Uterus (tissue), 3 donors: ENCODE measurements at regions not wholly inside any gene's neighbourhood (a gene's known extent, or its start where the extent isn't known, plus 50 kb on each side); places are given as distances from the start of the nearest gene placed in this dataset.
A peak's percentile ranks its signal among the peaks of the same experiment; 100 is the strongest.

Source experiments
- DNase-seq, 2 donors: peaks; one replicate each; pipeline ENCODE4 v3.0.0-alpha.2; 2019 to 2020
- H3K27ac ChIP-seq, 2 donors: fragments of 200-600 bp; sonication (generic); 1 replicate in 1 of 2; 2 replicates in 1 of 2; pipeline ENCODE4 v1.5.1; 2016 to 2018
- H3K27me3 ChIP-seq, 2 donors: fragments of 200-600 bp; sonication (generic); one replicate each; pipeline ENCODE4 v1.5.1; 2018 to 2019; ENCODE audit warnings: control low read depth in 1 of 2
- H3K36me3 ChIP-seq, 2 donors: fragments of 200-600 bp; sonication (generic); one replicate each; pipeline ENCODE4 v1.5.1; 2019; ENCODE audit warnings: control low read depth in 1 of 2
- H3K4me1 ChIP-seq, 2 donors: fragments of 200-600 bp; sonication (generic); one replicate each; pipeline ENCODE4 v1.5.1; 2018 to 2019; ENCODE audit warnings: control low read depth in 1 of 2
- H3K4me3 ChIP-seq, 2 donors: fragments of 200-600 bp; sonication (generic); 1 replicate in 1 of 2; 2 replicates in 1 of 2; pipeline ENCODE4 v1.5.1; 2018 to 2019; ENCODE audit warnings: mild to moderate bottlenecking in 1 of 2
- H3K9me3 ChIP-seq, 2 donors: fragments of 200-600 bp; sonication (generic); one replicate each; pipeline ENCODE4 v1.5.1; 2019; ENCODE audit warnings: control low read depth in 1 of 2
- CTCF ChIP-seq, 4 experiments: fragments of 200-600 bp in 2 of 4; fragments of 450-650 bp in 2 of 4; sonication (generic) in 2 of 4; IDR thresholded peaks; one replicate each; pipeline ENCODE4 v1.5.1; 2016 to 2019; ENCODE audit warnings: antibody characterized with exemption in 4 of 4, mild to moderate bottlenecking in 2 of 4, moderate library complexity in 1 of 4
- POLR2A ChIP-seq, 2 donors: fragments of 450-650 bp; IDR thresholded peaks; one replicate each; pipeline ENCODE4 v1.6.1; 2016; ENCODE audit warnings: antibody characterized with exemption in 2 of 2, mild to moderate bottlenecking in 1 of 2, moderate library complexity in 1 of 2
- intact Hi-C: fragments of 100-400 bp; cut with DNase I; formaldehyde crosslinking; loops from one replicate; pipeline ENCODE4 v1.15.1; 2023; ENCODE audit warnings: low total_unique reads
- donor health status: DM: yes; HTN: yes; CAD: no.

GRCh38 chr4:149975172-149975571 lies 103.1 kb upstream of the DCLK2 start:
- Histone ChIP-seq H3K36me3 (no peaks in the 10 kb centered on the region), H3K4me1 (no peaks in the 10 kb centered on the region), H3K27me3 (no peaks in the 10 kb centered on the region), H3K4me3 (no peak overlapping the region), H3K9me3 (no peaks in the 10 kb centered on the region), H3K27ac (no peak overlapping the region)
- no peak for DNase-seq
- intact Hi-C loops = no loop called here
- TF ChIP-seq CTCF (IDR thresholded peaks at IDR 0.05) (no peak), POLR2A (IDR thresholded peaks at IDR 0.05) (no peak)

- no peaks in the 10 kb centered on the region for H3K27me3 ChIP-seq
- no peak overlapping the region for H3K27ac ChIP-seq
- H3K36me3 ChIP-seq = no peaks in the 10 kb centered on the region
- no peaks in the 10 kb centered on the region for H3K9me3 ChIP-seq
- intact Hi-C loops = loop anchor here (10.0 kb wide), 1 partner anchor 885 kb away; no protein-coding TSS in a partner anchor
- no peak for DNase-seq
- H3K4me3 ChIP-seq = no peak overlapping the region
- TF ChIP-seq CTCF (IDR thresholded peaks at IDR 0.05) = no peak
- no peak for TF ChIP-seq POLR2A (IDR thresholded peaks at IDR 0.05)
- H3K4me1 ChIP-seq = no peaks in the 10 kb centered on the region
These were observed 98.0 kb upstream of the DCLK2 start for GRCh38 chr4:149980121-149980682.

GRCh38 chr4:149980941-149981340 lies 97.3 kb upstream of the DCLK2 start:
- peak; percentile 27 to 44 for DNase-seq
- Histone ChIP-seq H3K27me3 (no peaks in the 10 kb centered on the region), H3K36me3 (no peaks in the 10 kb centered on the region), H3K9me3 (no peaks in the 10 kb centered on the region), H3K4me1 (no peaks in the 10 kb centered on the region), H3K4me3 (no peak overlapping the region), H3K27ac (no peak overlapping the region)
- intact Hi-C loops = loop anchor here (10.0 kb wide), 1 partner anchor 884 kb away; no protein-coding TSS in a partner anchor
- TF ChIP-seq POLR2A (IDR thresholded peaks at IDR 0.05) (no peak), CTCF (IDR thresholded peaks at IDR 0.05) (peak; percentile 55 to 74 (median 68))

GRCh38 chr4:149983401-149983800 lies 94.8 kb upstream of the DCLK2 start:
- no peak for DNase-seq
- TF ChIP-seq CTCF (IDR thresholded peaks at IDR 0.05) = no peak
- no peak for TF ChIP-seq POLR2A (IDR thresholded peaks at IDR 0.05)
- Histone ChIP-seq H3K4me1 (no peaks in the 10 kb centered on the region), H3K27me3 (no peaks in the 10 kb centered on the region), H3K4me3 (no peak overlapping the region), H3K9me3 (no peaks in the 10 kb centered on the region), H3K36me3 (no peaks in the 10 kb centered on the region), H3K27ac (no peak overlapping the region)
- intact Hi-C loops = loop anchor here (10.0 kb wide), 1 partner anchor 881 kb away; no protein-coding TSS in a partner anchor

- Histone ChIP-seq H3K27ac (no peak overlapping the region), H3K36me3 (no peaks in the 10 kb centered on the region), H3K9me3 (no peaks in the 10 kb centered on the region), H3K4me1 (no peaks in the 10 kb centered on the region), H3K27me3 (no peaks in the 10 kb centered on the region), H3K4me3 (no peak overlapping the region)
- TF ChIP-seq CTCF (IDR thresholded peaks at IDR 0.05) (no peak), POLR2A (IDR thresholded peaks at IDR 0.05) (no peak)
- no peak for DNase-seq
- intact Hi-C loops = loop anchor here (10.0 kb wide), 1 partner anchor 881 kb away; no protein-coding TSS in a partner anchor
These were observed 94.3 kb upstream of the DCLK2 start for GRCh38 chr4:149983931-149984330.
